GM04504 (cell line): ENCODE measurements at regions not wholly inside any gene's neighbourhood (a gene's known extent, or its start where the extent isn't known, plus 50 kb on each side); places are given as distances from the start of the nearest gene placed in this dataset.

ENCODE experiments used
- DNase-seq: peaks from one replicate; pipeline ENCODE4 v3.0.0-alpha.2; 2012; ENCODE audit warnings: low read depth

GRCh38 chr12:107891967-107892366 is 117.5 kb downstream of the ASCL4 start:
- DNase-seq: no peak

GRCh38 chr12:107894589-107894988 is 120.1 kb downstream of the ASCL4 start:
- no peak for DNase-seq

- no peak for DNase-seq
Measured at GRCh38 chr12:107895966-107896365, 121.5 kb downstream of the ASCL4 start.

GRCh38 chr12:107900588-107900987 is 126.1 kb downstream of the ASCL4 start:
- no peak for DNase-seq

GRCh38 chr12:107903341-107904061 is 129.0 kb downstream of the ASCL4 start:
- DNase-seq: no peak

- no peak for DNase-seq
Measured at GRCh38 chr12:107906707-107907106, 132.2 kb downstream of the ASCL4 start.

GRCh38 chr12:107912421-107913004 is 138.0 kb downstream of the ASCL4 start:
- DNase-seq: no peak

- no peak for DNase-seq
Measured at GRCh38 chr12:107914460-107914977, 140.0 kb downstream of the ASCL4 start.

GRCh38 chr12:107917912-107918800 is 143.7 kb downstream of the ASCL4 start:
- no peak for DNase-seq

- no peak for DNase-seq
Measured at GRCh38 chr12:107921062-107921461, 146.6 kb downstream of the ASCL4 start.

GRCh38 chr12:107925125-107925524 is 150.6 kb downstream of the ASCL4 start:
- no peak for DNase-seq

- no peak for DNase-seq
Measured at GRCh38 chr12:107929436-107929835, 154.9 kb downstream of the ASCL4 start.

GRCh38 chr12:107931761-107932160 is 157.3 kb downstream of the ASCL4 start:
- no peak for DNase-seq

- DNase-seq: no peak
Measured at GRCh38 chr12:107938446-107938845, 163.9 kb downstream of the ASCL4 start.

- DNase-seq: no peak
Measured at GRCh38 chr12:107948391-107948945, 174.0 kb downstream of the ASCL4 start.

GRCh38 chr12:107951024-107951423 is 176.5 kb downstream of the ASCL4 start:
- no peak for DNase-seq

GRCh38 chr12:107955966-107956643 is 173.0 kb upstream of the WSCD2 start:
- no peak for DNase-seq

GRCh38 chr12:107957459-107957858 is 171.6 kb upstream of the WSCD2 start:
- no peak for DNase-seq

GRCh38 chr12:107963635-107964034 is 165.5 kb upstream of the WSCD2 start:
- no peak for DNase-seq

GRCh38 chr12:107967170-107967569 is 161.9 kb upstream of the WSCD2 start:
- no peak for DNase-seq

GRCh38 chr12:107973950-107974349 is 155.1 kb upstream of the WSCD2 start:
- no peak for DNase-seq

- DNase-seq: no peak
Measured at GRCh38 chr12:107976331-107976730, 152.8 kb upstream of the WSCD2 start.
